GM23248 (cell line): ENCODE measurements at regions not wholly inside any gene's neighbourhood (a gene's known extent, or its start where the extent isn't known, plus 50 kb on each side); places are given as distances from the start of the nearest gene placed in this dataset.

Source experiments
- EZH2 ChIP-seq: fragments of 200-600 bp; sonication (generic); IDR thresholded peaks from 2 replicates; pipeline ENCODE4 v1.6.1; 2018; ENCODE audit warnings: antibody characterized with exemption, mild to moderate bottlenecking; ENCODE audit not compliant: insufficient read depth, poor library complexity, severe bottlenecking
- EZH2phosphoT487 ChIP-seq: fragments of 200-600 bp; sonication (generic); IDR thresholded peaks from 2 replicates; pipeline ENCODE4 v1.6.1; 2018; ENCODE audit warnings: antibody characterized with exemption, moderate library complexity, mild to moderate bottlenecking, low read depth; ENCODE audit not compliant: insufficient read depth

GRCh38 chr4:112884406-112884805 is 165.0 kb upstream of the ANK2 start:
- TF ChIP-seq EZH2 (no peak), EZH2phosphoT487 (no peak)
